Keratinocyte (primary cell): ENCODE measurements at regions not wholly inside any gene's neighbourhood (a gene's known extent, or its start where the extent isn't known, plus 50 kb on each side); places are given as distances from the start of the nearest gene placed in this dataset.

Experiments
- DNase-seq: peaks from one replicate; pipeline ENCODE4 v3.0.0-alpha.2; 2011; ENCODE audit warnings: low read depth, missing footprints, low spot score
- FAIRE-seq: peaks from 2 replicates; lab custom pipeline; 2011; peaks lifted over from hg19 to GRCh38; lab: Jason Lieb, UNC
- H2AFZ ChIP-seq: 2 replicates; pipeline ENCODE4 v1.6.0; 2012; ENCODE audit warnings: low read length, control low read depth, inconsistent platforms; ENCODE audit not compliant: control insufficient read depth
- H3K27ac ChIP-seq: 2 replicates; pipeline ENCODE4 v1.5.1; 2011; ENCODE audit warnings: low read length; ENCODE audit not compliant: control insufficient read depth, insufficient read depth
- H3K27me3 ChIP-seq: 3 replicates; pipeline ENCODE4 v1.6.0; 2011; ENCODE audit warnings: low read length; ENCODE audit not compliant: control insufficient read depth, insufficient read depth; ENCODE audit errors: extremely low read depth
- H3K36me3 ChIP-seq, 2 experiments: 2 replicates in 1 of 2; 3 replicates in 1 of 2; pipeline ENCODE4 v1.5.1; 2011; ENCODE audit warnings: low read length in 2 of 2, mild to moderate bottlenecking in 1 of 2; ENCODE audit not compliant: control insufficient read depth in 2 of 2, insufficient read depth in 2 of 2; ENCODE audit errors: extremely low read depth in 1 of 2
- H3K4me1 ChIP-seq: 3 replicates; pipeline ENCODE4 v1.5.1; 2011; ENCODE audit warnings: low read length; ENCODE audit not compliant: control insufficient read depth, insufficient read depth; ENCODE audit errors: extremely low read depth
- H3K4me2 ChIP-seq: 3 replicates; pipeline ENCODE4 v1.6.0; 2011; ENCODE audit warnings: low read depth, low read length; ENCODE audit not compliant: control insufficient read depth, insufficient read depth; ENCODE audit errors: extremely low read depth
- H3K4me3 ChIP-seq, 3 experiments: fragments of 200-600 bp in 1 of 3; sonication (generic) in 1 of 3; 2 replicates in 2 of 3; 3 replicates in 1 of 3; pipeline ENCODE4 v1.5.1; 2011 to 2016; ENCODE audit warnings: low read length in 3 of 3, mild to moderate bottlenecking in 3 of 3, control low read depth in 2 of 3, inconsistent platforms in 1 of 3, low read depth in 1 of 3, mixed read lengths in 1 of 3, mixed run types in 1 of 3, moderate library complexity in 1 of 3; ENCODE audit not compliant: control insufficient read depth in 2 of 3, insufficient read depth in 2 of 3; ENCODE audit errors: extremely low read depth in 1 of 3
- H3K79me2 ChIP-seq: 2 replicates; pipeline ENCODE4 v1.6.0; 2012; ENCODE audit warnings: low read length; ENCODE audit not compliant: control insufficient read depth, insufficient read depth
- H3K9ac ChIP-seq: 3 replicates; pipeline ENCODE4 v1.6.0; 2011; ENCODE audit warnings: low read length; ENCODE audit not compliant: control insufficient read depth, insufficient read depth; ENCODE audit errors: extremely low read depth
- H3K9me1 ChIP-seq: 3 replicates; pipeline ENCODE4 v1.6.0; 2011; ENCODE audit warnings: low read length; ENCODE audit not compliant: control insufficient read depth, insufficient read depth; ENCODE audit errors: extremely low read depth
- H3K9me3 ChIP-seq: 2 replicates; pipeline ENCODE4 v1.5.1; 2012; ENCODE audit warnings: low read depth, low read length; ENCODE audit not compliant: control insufficient read depth
- H4K20me1 ChIP-seq: 3 replicates; pipeline ENCODE4 v1.6.0; 2011; ENCODE audit warnings: low read length; ENCODE audit not compliant: control insufficient read depth, insufficient read depth; ENCODE audit errors: extremely low read depth
- CTCF ChIP-seq, 3 experiments: IDR thresholded peaks in 1 of 3; conservative IDR thresholded peaks in 1 of 3; optimal IDR thresholded peaks in 1 of 3; 2 replicates in 2 of 3; 3 replicates in 1 of 3; pipeline versions ENCODE3 to v1.5.1; 2011; ENCODE audit warnings: low read length in 3 of 3, mild to moderate bottlenecking in 3 of 3, moderate library complexity in 2 of 3, control low read depth in 1 of 3, inconsistent platforms in 1 of 3; ENCODE audit not compliant: insufficient read depth in 2 of 3; ENCODE audit errors: extremely low read depth in 1 of 3
- EZH2 ChIP-seq: IDR thresholded peaks from one replicate; pipeline ENCODE4 v1.6.1; 2012; ENCODE audit warnings: inconsistent platforms, mild to moderate bottlenecking, low read length, moderate library complexity
- dilution Hi-C: fragments of 300-500 bp; cut with MboI; formaldehyde crosslinking; loops from one replicate; pipeline ENCODE4 v1.7.0; 2020; ENCODE audit warnings: low sequenced_read_pairs; ENCODE audit not compliant: extremely low pct_ligation_motif_present

GRCh38 chr2:7748717-7749415 is 831.7 kb downstream of the RNF144A start:
- H3K9ac ChIP-seq, result no peak overlapping the region
- no peaks in the 10 kb centered on the region for H4K20me1 ChIP-seq
- H3K27ac ChIP-seq, result peak overlapping the region; percentile 33
- H3K4me2 ChIP-seq, result peak overlapping the region; percentile 45
- no peaks in the 10 kb centered on the region for H3K27me3 ChIP-seq
- H3K79me2 ChIP-seq, result no peaks in the 10 kb centered on the region
- H3K36me3 ChIP-seq, result no peaks in the 10 kb centered on the region
- peak overlapping the region; percentile 53 for H2AFZ ChIP-seq
- DNase-seq, result peak; percentile 56
- H3K4me3 ChIP-seq, result peak overlapping the region in 1 of 3 experiments; percentile 6
- H3K9me1 ChIP-seq, result no peaks in the 10 kb centered on the region
- peaks cover 17% of the 10 kb centered on the region for H3K4me1 ChIP-seq
- dilution Hi-C loops, result no loop called here
- FAIRE-seq, result peak; percentile 98
- no peaks in the 10 kb centered on the region for H3K9me3 ChIP-seq
- TF ChIP-seq CTCF (optimal IDR thresholded peaks at IDR 0.05 in 1 of 3, IDR thresholded peaks at IDR 0.05 in 1 of 3, conservative IDR thresholded peaks at IDR 0.05 in 1 of 3; ENCODE audit: extremely low read depth in 1 of 3, insufficient read depth in 2 of 3, low read length in 3 of 3) (no peak), EZH2 (no peak)

GRCh38 chr2:7749895-7750559 is 832.8 kb downstream of the RNF144A start:
- Histone ChIP-seq H3K9ac (no peak overlapping the region), H3K9me3 (peaks cover 2% of the 10 kb centered on the region), H3K27me3 (no peaks in the 10 kb centered on the region), H3K4me2 (peak overlapping the region; percentile 45), H3K79me2 (no peaks in the 10 kb centered on the region), H3K36me3 (no peaks in the 10 kb centered on the region), H3K9me1 (no peaks in the 10 kb centered on the region), H3K27ac (no peak overlapping the region), H4K20me1 (no peaks in the 10 kb centered on the region), H3K4me1 (peaks cover 17% of the 10 kb centered on the region), H2AFZ (peak overlapping the region; percentile 39), H3K4me3 (no peak overlapping the region)
- no peak for DNase-seq
- dilution Hi-C loops, result no loop called here
- no peak for FAIRE-seq
- TF ChIP-seq EZH2 (no peak), CTCF (optimal IDR thresholded peaks at IDR 0.05 in 1 of 3, IDR thresholded peaks at IDR 0.05 in 1 of 3, conservative IDR thresholded peaks at IDR 0.05 in 1 of 3; ENCODE audit: extremely low read depth in 1 of 3, insufficient read depth in 2 of 3, low read length in 3 of 3) (no peak)
